WERI-Rb-1 (cell line): ENCODE measurements at regions not wholly inside any gene's neighbourhood (a gene's known extent, or its start where the extent isn't known, plus 50 kb on each side); places are given as distances from the start of the nearest gene placed in this dataset.

Experiments
- DNase-seq: peaks from one replicate; pipeline ENCODE4 v3.0.0-alpha.2; 2020
- H3K27ac ChIP-seq: fragments of 250-450 bp; sonication (Bioruptor Pico); 2 replicates; pipeline ENCODE4 v1.5.1; 2020; ENCODE audit warnings: mild to moderate bottlenecking, moderate library complexity
- H3K27me3 ChIP-seq: fragments of 250-450 bp; sonication (Bioruptor Pico); 2 replicates; pipeline ENCODE4 v1.5.1; 2021; ENCODE audit warnings: mild to moderate bottlenecking, low read depth, moderate library complexity; ENCODE audit not compliant: insufficient read depth, severe bottlenecking
- H3K36me3 ChIP-seq: fragments of 250-450 bp; sonication (Bioruptor Pico); 2 replicates; pipeline ENCODE4 v1.5.1; 2020; ENCODE audit warnings: mild to moderate bottlenecking, moderate library complexity
- H3K4me3 ChIP-seq: 2 replicates; pipeline ENCODE4 v1.5.1; 2011; ENCODE audit warnings: low read depth, mild to moderate bottlenecking, control low read depth, low read length
- H3K9me3 ChIP-seq: fragments of 250-450 bp; sonication (Bioruptor Pico); 2 replicates; pipeline ENCODE4 v1.5.1; 2021; ENCODE audit warnings: mild to moderate bottlenecking, moderate library complexity; ENCODE audit not compliant: severe bottlenecking
- CTCF ChIP-seq: IDR thresholded peaks from 2 replicates; pipeline ENCODE4 v1.5.1; 2011; ENCODE audit warnings: low read depth, mild to moderate bottlenecking, control low read depth, inconsistent platforms, low read length

- H3K36me3 ChIP-seq: no peaks in the 10 kb centered on the region
- TF ChIP-seq CTCF: no peak
These were observed 819.9 kb upstream of the GBE1 start for GRCh38 chr3:82581350-82581749.

GRCh38 chr3:82572721-82573120, 811.3 kb upstream of the GBE1 start:
- Histone ChIP-seq H3K9me3 (no peaks in the 10 kb centered on the region), H3K4me3 (no peak overlapping the region), H3K27me3 (no peaks in the 10 kb centered on the region), H3K27ac (no peak overlapping the region), H3K36me3 (no peaks in the 10 kb centered on the region)
- no peak for DNase-seq
- no peak for TF ChIP-seq CTCF

More at GRCh38 chr3:82581350-82581749, 819.9 kb upstream of the GBE1 start:
- Histone ChIP-seq H3K4me3 (no peak overlapping the region), H3K27me3 (no peaks in the 10 kb centered on the region), H3K27ac (no peak overlapping the region), H3K9me3 (no peaks in the 10 kb centered on the region)
- DNase-seq: no peak

GRCh38 chr3:82568776-82569338, 807.4 kb upstream of the GBE1 start:
- H3K27me3 ChIP-seq: no peaks in the 10 kb centered on the region
- H3K36me3 ChIP-seq: no peaks in the 10 kb centered on the region
- DNase-seq: no peak
- no peak overlapping the region for H3K4me3 ChIP-seq
- no peak overlapping the region for H3K27ac ChIP-seq
- no peaks in the 10 kb centered on the region for H3K9me3 ChIP-seq
- no peak for TF ChIP-seq CTCF

- Histone ChIP-seq H3K4me3 (no peak overlapping the region), H3K27ac (no peak overlapping the region), H3K36me3 (no peaks in the 10 kb centered on the region), H3K9me3 (no peaks in the 10 kb centered on the region), H3K27me3 (no peaks in the 10 kb centered on the region)
- no peak for TF ChIP-seq CTCF
- no peak for DNase-seq
These were observed 805.7 kb upstream of the GBE1 start for GRCh38 chr3:82567029-82567600.

- TF ChIP-seq CTCF: no peak
- H3K27me3 ChIP-seq: no peaks in the 10 kb centered on the region
- no peaks in the 10 kb centered on the region for H3K9me3 ChIP-seq
- no peaks in the 10 kb centered on the region for H3K36me3 ChIP-seq
- H3K4me3 ChIP-seq: no peak overlapping the region
- no peak for DNase-seq
- no peak overlapping the region for H3K27ac ChIP-seq
These were observed 801.5 kb upstream of the GBE1 start for GRCh38 chr3:82562896-82563295.

- H3K36me3 ChIP-seq: no peaks in the 10 kb centered on the region
- no peaks in the 10 kb centered on the region for H3K27me3 ChIP-seq
- no peaks in the 10 kb centered on the region for H3K9me3 ChIP-seq
- no peak for TF ChIP-seq CTCF
- DNase-seq: no peak
- H3K27ac ChIP-seq: no peak overlapping the region
- H3K4me3 ChIP-seq: no peak overlapping the region
These were observed 800.3 kb upstream of the GBE1 start for GRCh38 chr3:82561784-82562183.
